Calu3 (cell line): ENCODE measurements at regions not wholly inside any gene's neighbourhood (a gene's known extent, or its start where the extent isn't known, plus 50 kb on each side); places are given as distances from the start of the nearest gene placed in this dataset.

Experiments used
- BruUV-seq: library from RNA; stranded (reverse); fragments of 400-500 nt; replicated peaks from 2 replicates; lab custom pipeline; 2021; lab: Mats Ljungman, UMichigan
- CTCF ChIA-PET: fragments of 300-600 bp; sonication (Branson Sonifier 250); formaldehyde crosslinking; loops from one replicate; lab custom pipeline; 2022; ENCODE audit warnings: antibody characterized with exemption; lab: Charles Lee
- DNase-seq: peaks from one replicate; pipeline ENCODE4 v3.0.0; 2022
- H3K27ac Mint-ChIP-seq: one replicate; pipeline ENCODE4 v1.8.0; 2022; ENCODE audit warnings: mixed read lengths; ENCODE audit not compliant: unreplicated experiment
- H3K27me3 Mint-ChIP-seq: one replicate; pipeline ENCODE4 v1.8.0; 2022; ENCODE audit warnings: mixed read lengths; ENCODE audit not compliant: unreplicated experiment
- H3K36me3 Mint-ChIP-seq: one replicate; pipeline ENCODE4 v1.8.0; 2022; ENCODE audit warnings: mild to moderate bottlenecking, moderate library complexity, mixed read lengths; ENCODE audit not compliant: insufficient read depth, unreplicated experiment
- H3K4me1 Mint-ChIP-seq: one replicate; pipeline ENCODE4 v1.8.0; 2022; ENCODE audit warnings: mild to moderate bottlenecking, low read depth, mixed read lengths; ENCODE audit not compliant: unreplicated experiment
- H3K4me3 Mint-ChIP-seq: one replicate; pipeline ENCODE4 v1.8.0; 2022; ENCODE audit warnings: mild to moderate bottlenecking, low read depth, moderate library complexity, mixed read lengths; ENCODE audit not compliant: unreplicated experiment
- H3K9me3 Mint-ChIP-seq: one replicate; pipeline ENCODE4 v1.8.0; 2022; ENCODE audit warnings: low read depth, mixed read lengths; ENCODE audit not compliant: unreplicated experiment
- intact Hi-C: fragments of 100-400 bp; cut with micrococcal nuclease; formaldehyde crosslinking; loops from one replicate; pipeline ENCODE4 v1.10.0; 2022; ENCODE audit not compliant: unreplicated experiment
- TF ChIP-seq, protein P1 (sequence below): fragments of 200-600 bp; IDR thresholded peaks from one replicate; pipeline ENCODE4 v1.8.0; 2022; ENCODE audit warnings: antibody characterized with exemption; ENCODE audit not compliant: unreplicated experiment

- Mint-ChIP-seq H3K27me3 (no peaks in the 10 kb centered on the region), H3K9me3 (no peaks in the 10 kb centered on the region), H3K27ac (no peak overlapping the region), H3K36me3 (no peaks in the 10 kb centered on the region), H3K4me3 (no peak overlapping the region), H3K4me1 (no peaks in the 10 kb centered on the region)
- CTCF ChIA-PET: no interaction called here
- no TSS peak for BruUV-seq
- intact Hi-C loops: no loop called here
- TF ChIP-seq, protein P1, sequence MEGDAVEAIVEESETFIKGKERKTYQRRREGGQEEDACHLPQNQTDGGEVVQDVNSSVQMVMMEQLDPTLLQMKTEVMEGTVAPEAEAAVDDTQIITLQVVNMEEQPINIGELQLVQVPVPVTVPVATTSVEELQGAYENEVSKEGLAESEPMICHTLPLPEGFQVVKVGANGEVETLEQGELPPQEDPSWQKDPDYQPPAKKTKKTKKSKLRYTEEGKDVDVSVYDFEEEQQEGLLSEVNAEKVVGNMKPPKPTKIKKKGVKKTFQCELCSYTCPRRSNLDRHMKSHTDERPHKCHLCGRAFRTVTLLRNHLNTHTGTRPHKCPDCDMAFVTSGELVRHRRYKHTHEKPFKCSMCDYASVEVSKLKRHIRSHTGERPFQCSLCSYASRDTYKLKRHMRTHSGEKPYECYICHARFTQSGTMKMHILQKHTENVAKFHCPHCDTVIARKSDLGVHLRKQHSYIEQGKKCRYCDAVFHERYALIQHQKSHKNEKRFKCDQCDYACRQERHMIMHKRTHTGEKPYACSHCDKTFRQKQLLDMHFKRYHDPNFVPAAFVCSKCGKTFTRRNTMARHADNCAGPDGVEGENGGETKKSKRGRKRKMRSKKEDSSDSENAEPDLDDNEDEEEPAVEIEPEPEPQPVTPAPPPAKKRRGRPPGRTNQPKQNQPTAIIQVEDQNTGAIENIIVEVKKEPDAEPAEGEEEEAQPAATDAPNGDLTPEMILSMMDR: no peak
- DNase-seq: no peak
These were observed 234.5 kb upstream of the DKK2 start for GRCh38 chr4:107270614-107271013.

GRCh38 chr4:107269175-107269574, 233.1 kb upstream of the DKK2 start:
- Mint-ChIP-seq H3K36me3 (no peaks in the 10 kb centered on the region), H3K27me3 (no peaks in the 10 kb centered on the region), H3K27ac (no peak overlapping the region), H3K4me1 (no peaks in the 10 kb centered on the region), H3K9me3 (no peaks in the 10 kb centered on the region), H3K4me3 (no peak overlapping the region)
- CTCF ChIA-PET: no interaction called here
- BruUV-seq: no TSS peak
- TF ChIP-seq, protein P1: no peak
- no peak for DNase-seq
- intact Hi-C loops: no loop called here

DNA sequence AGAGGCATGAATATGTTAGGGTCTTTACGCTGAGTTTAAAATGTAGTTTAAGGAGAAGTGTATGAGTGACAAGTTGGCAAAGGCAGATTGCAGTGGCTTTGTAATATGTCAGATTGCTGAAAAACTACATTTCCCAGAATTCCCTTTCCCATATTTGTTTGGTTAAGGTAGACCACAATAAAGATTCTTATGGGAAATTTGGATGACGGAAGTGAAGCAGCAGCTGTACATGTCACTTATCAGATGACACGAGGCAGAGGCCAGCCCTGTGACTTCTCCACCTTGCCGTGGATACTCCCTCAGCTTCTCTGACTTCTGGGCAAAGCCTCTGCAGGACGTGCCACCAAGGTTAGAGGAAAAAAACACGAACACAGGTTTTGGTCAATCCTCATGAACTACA, 229.7 kb upstream of the DKK2 start:
- Mint-ChIP-seq H3K9me3 (no peaks in the 10 kb centered on the region), H3K36me3 (no peaks in the 10 kb centered on the region), H3K4me1 (no peaks in the 10 kb centered on the region), H3K27me3 (no peaks in the 10 kb centered on the region), H3K27ac (no peak overlapping the region), H3K4me3 (no peak overlapping the region)
- intact Hi-C loops: no loop called here
- TF ChIP-seq, protein P1: no peak
- CTCF ChIA-PET: no interaction called here
- DNase-seq: no peak
- no TSS peak for BruUV-seq

DNA sequence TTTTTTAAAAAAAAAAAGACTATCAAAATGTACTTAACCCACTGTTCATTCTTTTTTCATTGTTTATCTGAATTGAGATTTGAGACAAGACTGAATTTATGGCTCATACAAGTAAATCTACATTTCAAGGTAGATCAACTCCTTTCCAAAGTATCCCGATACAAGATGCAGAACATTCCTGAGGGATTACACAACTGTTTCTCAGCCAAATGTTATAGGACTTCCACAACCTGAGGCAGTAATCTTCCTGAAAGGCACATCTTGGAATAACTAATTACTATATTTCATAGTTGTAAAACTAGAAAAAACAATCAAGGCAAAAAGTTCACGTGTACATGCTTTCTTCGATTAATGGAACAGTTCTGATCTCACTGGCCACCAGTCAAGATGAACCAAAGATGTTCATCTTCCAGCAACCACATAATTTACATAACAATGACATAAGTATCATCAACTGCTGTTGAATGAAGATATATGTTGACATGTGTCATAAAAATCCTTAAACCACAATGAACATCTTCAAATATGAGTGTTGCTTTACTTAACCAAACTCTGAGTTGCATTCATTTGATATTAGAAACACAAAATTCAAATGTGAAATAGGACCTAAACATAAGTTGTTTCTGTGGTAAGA, 225.2 kb upstream of the DKK2 start:
- CTCF ChIA-PET: no interaction called here
- no peaks in the 10 kb centered on the region for H3K4me1 Mint-ChIP-seq
- H3K9me3 Mint-ChIP-seq: peaks cover 3% of the 10 kb centered on the region
- intact Hi-C loops: no loop called here
- no peak overlapping the region for H3K27ac Mint-ChIP-seq
- no peak overlapping the region for H3K4me3 Mint-ChIP-seq
- H3K27me3 Mint-ChIP-seq: no peaks in the 10 kb centered on the region
- no peaks in the 10 kb centered on the region for H3K36me3 Mint-ChIP-seq
- no TSS peak for BruUV-seq
- TF ChIP-seq, protein P1: no peak
- no peak for DNase-seq
